Fibroblast of lung (primary cell): ENCODE measurements at regions not wholly inside any gene's neighbourhood (a gene's known extent, or its start where the extent isn't known, plus 50 kb on each side); places are given as distances from the start of the nearest gene placed in this dataset.

Experiments
- DNase-seq, 2 donors: peaks; one replicate each; pipeline versions ENCODE4 v3.0.0 to v3.0.0-alpha.2; 2010; ENCODE audit warnings: low read depth in 2 of 2
- H2AFZ ChIP-seq: 2 replicates; pipeline ENCODE4 v1.5.1; 2012; ENCODE audit warnings: low read length, control low read depth, inconsistent platforms
- H3K27ac ChIP-seq: 2 replicates; pipeline ENCODE4 v1.5.1; 2011; ENCODE audit warnings: low read length, control low read depth; ENCODE audit not compliant: insufficient read depth
- H3K27me3 ChIP-seq: 2 replicates; pipeline ENCODE4 v1.5.1; 2011; ENCODE audit warnings: mild to moderate bottlenecking, low read length; ENCODE audit not compliant: control insufficient read depth, insufficient read depth
- H3K36me3 ChIP-seq: 2 replicates; pipeline ENCODE4 v1.5.1; 2011; ENCODE audit warnings: low read length; ENCODE audit not compliant: control insufficient read depth, insufficient read depth
- H3K4me1 ChIP-seq: 2 replicates; pipeline ENCODE4 v1.5.1; 2011; ENCODE audit warnings: low read length; ENCODE audit not compliant: control insufficient read depth, insufficient read depth; ENCODE audit errors: extremely low read depth
- H3K4me2 ChIP-seq: 2 replicates; pipeline ENCODE4 v1.5.1; 2011; ENCODE audit warnings: low read length, control low read depth; ENCODE audit not compliant: insufficient read depth; ENCODE audit errors: extremely low read depth
- H3K4me3 ChIP-seq, 4 experiments: fragments of 200-600 bp in 1 of 4; sonication (generic) in 1 of 4; replicated peaks in 1 of 4; 2 replicates each; pipeline ENCODE4 v1.5.1; 2011 to 2016; ENCODE audit warnings: low read length in 4 of 4, low read depth in 3 of 4, mild to moderate bottlenecking in 3 of 4, control low read depth in 2 of 4, inconsistent platforms in 1 of 4, mixed read lengths in 1 of 4; ENCODE audit not compliant: insufficient read depth in 1 of 4; ENCODE audit errors: control extremely low read depth in 1 of 4
- H3K79me2 ChIP-seq: 2 replicates; pipeline ENCODE4 v1.5.1; 2012; ENCODE audit warnings: mild to moderate bottlenecking, low read length, inconsistent platforms; ENCODE audit not compliant: control insufficient read depth, insufficient read depth
- H3K9ac ChIP-seq: 2 replicates; pipeline ENCODE4 v1.5.1; 2011; ENCODE audit warnings: mild to moderate bottlenecking, low read length, control low read depth; ENCODE audit not compliant: insufficient read depth
- H3K9me3 ChIP-seq: 2 replicates; pipeline ENCODE4 v1.5.1; 2012; ENCODE audit warnings: low read depth, low read length; ENCODE audit not compliant: control insufficient read depth, insufficient read depth
- H4K20me1 ChIP-seq: 2 replicates; pipeline ENCODE4 v1.5.1; 2011; ENCODE audit warnings: low read length; ENCODE audit not compliant: control insufficient read depth, insufficient read depth; ENCODE audit errors: extremely low read depth
- CTCF ChIP-seq, 2 donors: IDR thresholded peaks in 1 of 2; conservative IDR thresholded peaks in 1 of 2; 1 replicate in 1 of 2; 2 replicates in 1 of 2; pipeline ENCODE4 v1.5.1; 2011 to 2012; ENCODE audit warnings: low read length in 2 of 2, control low read depth in 1 of 2, inconsistent platforms in 1 of 2, low read depth in 1 of 2, mild to moderate bottlenecking in 1 of 2
- EZH2 ChIP-seq: IDR thresholded peaks from 2 replicates; pipeline ENCODE4 v1.5.1; 2012; ENCODE audit warnings: low read length, control low read depth, mild to moderate bottlenecking; ENCODE audit errors: missing control alignments

DNA sequence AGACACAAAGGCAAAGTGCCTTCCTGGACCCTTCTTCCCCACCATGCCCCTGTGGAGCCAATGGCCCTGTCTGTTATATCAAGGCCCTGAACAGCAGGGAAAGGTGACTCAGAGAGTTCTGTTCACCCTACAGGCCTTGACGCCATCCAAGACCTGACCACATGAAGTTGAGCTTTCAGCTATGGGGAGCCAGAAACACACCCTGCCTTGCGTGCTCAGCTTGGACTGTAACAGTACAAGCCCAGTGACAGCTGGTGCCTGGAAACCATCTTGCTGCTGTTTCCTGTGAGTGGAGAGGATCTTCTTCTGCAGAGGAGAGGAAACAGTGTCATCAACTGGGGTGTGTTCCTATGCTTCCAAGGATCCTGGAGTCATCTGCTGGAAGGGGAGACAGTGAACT is 165.0 kb upstream of the IRF2BP2 start:
- Histone ChIP-seq H3K27ac (no peak overlapping the region), H3K4me2 (no peak overlapping the region), H3K79me2 (no peaks in the 10 kb centered on the region), H3K36me3 (no peaks in the 10 kb centered on the region), H3K4me3 (no peak overlapping the region), H3K27me3 (peaks cover 5% of the 10 kb centered on the region), H4K20me1 (no peaks in the 10 kb centered on the region), H3K9me3 (no peaks in the 10 kb centered on the region), H3K9ac (no peak overlapping the region), H3K4me1 (peaks cover 6% of the 10 kb centered on the region), H2AFZ (no peak overlapping the region)
- TF ChIP-seq EZH2 = no peak
- DNase-seq = peak in 1 of 2 donors; percentile 67

- DNase-seq = no peak
- H3K9me3 ChIP-seq = no peaks in the 10 kb centered on the region
- H3K27ac ChIP-seq = no peak overlapping the region
- no peak for TF ChIP-seq CTCF (conservative IDR thresholded peaks at IDR 0.05 in 1 of 2, IDR thresholded peaks at IDR 0.05 in 1 of 2; ENCODE audit: low read depth in 1 of 2, low read length in 2 of 2)
- no peak for TF ChIP-seq EZH2
- no peak overlapping the region for H3K4me3 ChIP-seq
- H3K4me1 ChIP-seq = peaks cover 6% of the 10 kb centered on the region
- no peaks in the 10 kb centered on the region for H3K79me2 ChIP-seq
- no peaks in the 10 kb centered on the region for H4K20me1 ChIP-seq
- H3K27me3 ChIP-seq = peaks cover 5% of the 10 kb centered on the region
- H2AFZ ChIP-seq = no peak overlapping the region
- H3K4me2 ChIP-seq = no peak overlapping the region
- H3K36me3 ChIP-seq = no peaks in the 10 kb centered on the region
- H3K9ac ChIP-seq = no peak overlapping the region
Observed at GRCh38 chr1:234773936-234774677, 164.1 kb upstream of the IRF2BP2 start.

DNA sequence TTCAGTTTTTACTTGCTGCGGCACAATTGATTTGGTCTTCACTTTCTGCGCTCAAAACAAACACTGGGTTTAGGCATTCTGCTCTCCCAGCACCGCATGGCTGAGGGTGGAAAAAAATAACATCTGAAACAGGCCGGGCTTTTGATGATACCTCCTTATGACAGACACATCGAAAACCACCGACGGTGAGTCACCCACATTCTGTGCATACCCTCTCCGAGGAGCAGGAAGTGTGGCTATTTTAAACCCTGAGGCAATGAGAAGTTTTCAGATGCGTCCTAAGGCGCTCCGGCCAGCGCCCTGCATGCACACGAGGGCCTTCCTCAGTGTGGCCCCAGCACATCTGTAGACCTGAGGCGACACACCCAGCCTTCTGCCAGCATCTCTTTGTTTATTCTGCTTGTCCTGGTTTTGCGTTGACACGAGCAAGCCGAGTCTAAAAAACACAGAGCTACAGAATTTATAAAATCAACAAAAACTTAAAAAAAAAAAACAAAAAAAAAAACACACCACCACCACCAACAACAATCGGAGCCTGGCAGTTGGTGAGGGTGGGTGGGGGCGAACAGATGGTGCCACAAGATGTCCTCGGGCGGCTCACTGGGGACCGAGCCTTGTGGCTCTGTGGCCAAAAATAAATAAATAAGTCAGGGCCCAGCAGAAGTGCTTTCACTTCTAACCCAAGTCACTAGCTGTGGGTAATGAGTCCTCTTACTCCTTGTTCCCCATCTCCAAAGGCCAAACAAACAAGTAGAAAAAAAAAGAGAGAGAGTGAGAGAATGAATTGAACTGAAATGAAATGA is 162.6 kb upstream of the IRF2BP2 start:
- Histone ChIP-seq H3K9ac (peak overlapping the region; percentile 60), H3K27me3 (no peaks in the 10 kb centered on the region), H2AFZ (no peak overlapping the region), H3K4me3 (no peak overlapping the region), H3K4me2 (peak overlapping the region; percentile 41), H3K27ac (peak overlapping the region; percentile 89), H3K4me1 (peaks cover 6% of the 10 kb centered on the region), H3K79me2 (no peaks in the 10 kb centered on the region), H3K9me3 (no peaks in the 10 kb centered on the region), H3K36me3 (no peaks in the 10 kb centered on the region), H4K20me1 (no peaks in the 10 kb centered on the region)
- TF ChIP-seq EZH2 (no peak), CTCF (conservative IDR thresholded peaks at IDR 0.05 in 1 of 2, IDR thresholded peaks at IDR 0.05 in 1 of 2; ENCODE audit: low read depth in 1 of 2, low read length in 2 of 2) (no peak)
- peak; percentile 96 to 100 for DNase-seq
